Neural cell (in vitro differentiated cells): ENCODE measurements at regions not wholly inside any gene's neighbourhood (a gene's known extent, or its start where the extent isn't known, plus 50 kb on each side); places are given as distances from the start of the nearest gene placed in this dataset.

Source experiments
- H2AFZ ChIP-seq: fragments of 200-600, 300-800 bp; sonication (generic), shearing (Covaris generic); 2 replicates; pipeline ENCODE4 v1.6.0; 2014; ENCODE audit warnings: low read depth, mild to moderate bottlenecking, antibody characterized with exemption, low read length, moderate library complexity
- H3F3A ChIP-seq: fragments of 200-600 bp; shearing (Covaris generic); 2 replicates; pipeline ENCODE4 v1.6.1; 2016; ENCODE audit warnings: mild to moderate bottlenecking, moderate library complexity, mixed read lengths, antibody characterized with exemption, low read length; ENCODE audit not compliant: insufficient read depth, poor library complexity, severe bottlenecking
- H3K27ac ChIP-seq: fragments of 200-600, 300-800 bp; sonication (generic), shearing (Covaris generic); 2 replicates; pipeline ENCODE4 v1.5.1; 2014; ENCODE audit warnings: mild to moderate bottlenecking, low read length, moderate library complexity
- H3K27me3 ChIP-seq: fragments of 300-800, 200-600 bp; sonication (generic), shearing (Covaris generic); 2 replicates; pipeline ENCODE4 v1.6.0; 2014; ENCODE audit warnings: mild to moderate bottlenecking, low read depth, low read length, moderate library complexity; ENCODE audit not compliant: insufficient read depth
- H3K36me3 ChIP-seq: fragments of 300-800, 200-600 bp; sonication (generic), shearing (Covaris generic); 2 replicates; pipeline ENCODE4 v1.5.1; 2014; ENCODE audit warnings: mild to moderate bottlenecking, antibody characterized with exemption, low read length, moderate library complexity; ENCODE audit not compliant: insufficient read depth
- H3K4me2 ChIP-seq: fragments of 300-800, 200-600 bp; sonication (generic), shearing (Covaris generic); 2 replicates; pipeline ENCODE4 v1.6.0; 2014; ENCODE audit warnings: mild to moderate bottlenecking, low read length
- H3K4me3 ChIP-seq: fragments of 300-800, 200-600 bp; sonication (generic), shearing (Covaris generic); 2 replicates; pipeline ENCODE4 v1.5.1; 2014; ENCODE audit warnings: mild to moderate bottlenecking, low read length, moderate library complexity
- H3K79me2 ChIP-seq: fragments of 200-600 bp; shearing (Covaris generic); replicated peaks from 2 replicates; pipeline ENCODE4 v1.6.0; 2014; ENCODE audit warnings: mild to moderate bottlenecking, low read length, moderate library complexity; ENCODE audit not compliant: insufficient read depth
- H3K9ac ChIP-seq: fragments of 300-800, 200-600 bp; sonication (generic), shearing (Covaris generic); 2 replicates; pipeline ENCODE4 v1.6.1; 2016; ENCODE audit warnings: mild to moderate bottlenecking, low read length, mixed read lengths
- H3K9me2 ChIP-seq: fragments of 200-600 bp; shearing (Covaris generic); 2 replicates; pipeline ENCODE4 v1.6.1; 2016; ENCODE audit warnings: mild to moderate bottlenecking, low read length, mixed read lengths; ENCODE audit not compliant: insufficient read depth
- H3K9me3 ChIP-seq: fragments of 200-600, 300-800 bp; sonication (generic), shearing (Covaris generic); 2 replicates; pipeline ENCODE4 v1.6.1; 2016; ENCODE audit warnings: mild to moderate bottlenecking, mixed run types, low read length, moderate library complexity, mixed read lengths
- H4K20me1 ChIP-seq: fragments of 200-600 bp; shearing (Covaris generic); 2 replicates; pipeline ENCODE4 v1.6.1; 2016; ENCODE audit warnings: mild to moderate bottlenecking, mixed run types; ENCODE audit not compliant: insufficient read depth
- CTCF ChIP-seq: fragments of 450-650 bp; IDR thresholded peaks from 2 replicates; pipeline ENCODE4 v1.5.1; 2014; ENCODE audit warnings: antibody characterized with exemption, mild to moderate bottlenecking, moderate library complexity; ENCODE audit not compliant: poor library complexity, severe bottlenecking
- EP300 ChIP-seq: fragments of 450-650 bp; conservative IDR thresholded peaks from 2 replicates; pipeline ENCODE4 v1.6.1; 2014; ENCODE audit warnings: antibody characterized with exemption, mild to moderate bottlenecking, moderate library complexity; ENCODE audit not compliant: poor library complexity, severe bottlenecking
- EZH2 ChIP-seq: fragments of 200-600, 300-800 bp; shearing (Covaris generic), sonication (generic); IDR thresholded peaks from 2 replicates; pipeline ENCODE4 v1.6.1; 2014; ENCODE audit warnings: antibody characterized with exemption, low read length, borderline replicate concordance, mild to moderate bottlenecking; ENCODE audit not compliant: insufficient read depth, poor library complexity, severe bottlenecking
- MXI1 ChIP-seq: fragments of 450-650 bp; conservative IDR thresholded peaks from 2 replicates; pipeline ENCODE4 v1.6.1; 2014; ENCODE audit warnings: antibody characterized with exemption, mild to moderate bottlenecking; ENCODE audit not compliant: poor library complexity, severe bottlenecking
- POLR2AphosphoS5 ChIP-seq: IDR thresholded peaks from 2 replicates; pipeline ENCODE4 v1.6.1; 2012
- RAD21 ChIP-seq: fragments of 450-650 bp; conservative IDR thresholded peaks from 2 replicates; pipeline ENCODE4 v1.6.1; 2014; ENCODE audit warnings: antibody characterized with exemption, mild to moderate bottlenecking, moderate library complexity
- REST ChIP-seq: IDR thresholded peaks from 2 replicates; pipeline ENCODE4 v1.6.1; 2012; ENCODE audit warnings: borderline replicate concordance
- SMC3 ChIP-seq: fragments of 450-650 bp; conservative IDR thresholded peaks from 2 replicates; pipeline ENCODE4 v1.6.1; 2014; ENCODE audit warnings: antibody characterized with exemption, mild to moderate bottlenecking, moderate library complexity; ENCODE audit not compliant: poor library complexity
- TAF1 ChIP-seq: IDR thresholded peaks from 2 replicates; pipeline ENCODE4 v1.6.1; 2012; ENCODE audit warnings: low read depth

GRCh38 chr9:107713470-107713869 lies 223.9 kb upstream of the KLF4 start:
- H3K4me2 ChIP-seq = no peak overlapping the region
- H3K9ac ChIP-seq = no peak overlapping the region
- no peak for TF ChIP-seq SMC3
- no peak for TF ChIP-seq MXI1
- no peak for TF ChIP-seq RAD21
- TF ChIP-seq CTCF = no peak
- no peak for TF ChIP-seq EZH2
- no peak for TF ChIP-seq TAF1
- no peak for TF ChIP-seq REST
- no peak for TF ChIP-seq EP300
- no peak for TF ChIP-seq POLR2AphosphoS5
- H4K20me1 ChIP-seq = no peaks in the 10 kb centered on the region
- H3K79me2 ChIP-seq = no peaks in the 10 kb centered on the region
- H3K9me2 ChIP-seq = no peaks in the 10 kb centered on the region
- no peak overlapping the region for H3K27ac ChIP-seq
- H3F3A ChIP-seq = no peaks in the 10 kb centered on the region
- no peaks in the 10 kb centered on the region for H3K36me3 ChIP-seq
- no peak overlapping the region for H3K4me3 ChIP-seq
- H3K9me3 ChIP-seq = no peaks in the 10 kb centered on the region
- H3K27me3 ChIP-seq = no peaks in the 10 kb centered on the region
- H2AFZ ChIP-seq = no peak overlapping the region

- Histone ChIP-seq H3K79me2 (no peaks in the 10 kb centered on the region), H4K20me1 (no peaks in the 10 kb centered on the region), H3K27ac (no peak overlapping the region), H3K27me3 (no peaks in the 10 kb centered on the region), H3F3A (no peaks in the 10 kb centered on the region), H3K9me3 (no peaks in the 10 kb centered on the region), H3K9me2 (no peaks in the 10 kb centered on the region), H3K4me2 (no peak overlapping the region), H2AFZ (no peak overlapping the region), H3K36me3 (no peaks in the 10 kb centered on the region), H3K4me3 (no peak overlapping the region), H3K9ac (no peak overlapping the region)
- TF ChIP-seq RAD21 (no peak), EP300 (no peak), TAF1 (no peak)
Observed at GRCh38 chr9:107712390-107712789, 222.8 kb upstream of the KLF4 start.

GRCh38 chr9:107711542-107711941 lies 222.0 kb upstream of the KLF4 start:
- H3K36me3 ChIP-seq = no peaks in the 10 kb centered on the region
- no peaks in the 10 kb centered on the region for H3K9me3 ChIP-seq
- no peak overlapping the region for H3K4me2 ChIP-seq
- H3K27me3 ChIP-seq = no peaks in the 10 kb centered on the region
- H3K79me2 ChIP-seq = no peaks in the 10 kb centered on the region
- no peak for TF ChIP-seq CTCF
- TF ChIP-seq MXI1 = no peak
- TF ChIP-seq EZH2 = no peak
- TF ChIP-seq EP300 = no peak
- TF ChIP-seq TAF1 = no peak
- no peak for TF ChIP-seq POLR2AphosphoS5
- no peak for TF ChIP-seq RAD21
- no peak for TF ChIP-seq REST
- no peak for TF ChIP-seq SMC3
- H3K27ac ChIP-seq = no peak overlapping the region
- no peak overlapping the region for H3K9ac ChIP-seq
- H3K9me2 ChIP-seq = no peaks in the 10 kb centered on the region
- H4K20me1 ChIP-seq = no peaks in the 10 kb centered on the region
- H2AFZ ChIP-seq = no peak overlapping the region
- no peaks in the 10 kb centered on the region for H3F3A ChIP-seq
- no peak overlapping the region for H3K4me3 ChIP-seq
